ENCODE measurements at regions not wholly inside any gene's neighbourhood (a gene's known extent, or its start where the extent isn't known, plus 50 kb on each side); places are given as distances from the start of the nearest gene placed in this dataset.

GRCh38 chr1:83637009-83637408 lies 361.9 kb downstream of the TTLL7 start:
- TF ChIP-seq POLR2A (IDR thresholded peaks at IDR 0.05) (no peak), CTCF (IDR thresholded peaks at IDR 0.05) (no peak)
